WTC11 (cell line): ENCODE measurements at regions not wholly inside any gene's neighbourhood (a gene's known extent, or its start where the extent isn't known, plus 50 kb on each side); places are given as distances from the start of the nearest gene placed in this dataset.

Source experiments
- ATAC-seq: fragments of 200-7000 bp; cut with Tn5 transposase; 2 replicates; pipeline ENCODE4 v1.10.0; 2021; ENCODE audit warnings: mild to moderate bottlenecking, moderate library complexity
- CTCF ChIA-PET: fragments of 300-600 bp; sonication (Branson Sonifier 250); formaldehyde crosslinking; loops from one replicate; lab custom pipeline; 2021; ENCODE audit warnings: antibody characterized with exemption; lab: Charles Lee
- POLR2A ChIA-PET: fragments of 350-600 bp; sonication (Branson Sonifier 250); formaldehyde crosslinking; loops from one replicate; lab custom pipeline; 2021; ENCODE audit warnings: antibody characterized with exemption; lab: Charles Lee
- DNase-seq: peaks from one replicate; pipeline ENCODE4 v3.0.0; 2021; ENCODE audit warnings: low spot score
- H3K27ac Mint-ChIP-seq: 2 replicates; pipeline ENCODE4 v1.8.0; 2021; ENCODE audit warnings: mixed read lengths
- H3K27me3 Mint-ChIP-seq: 2 replicates; pipeline ENCODE4 v1.8.0; 2021; ENCODE audit warnings: low read depth, mild to moderate bottlenecking, moderate library complexity, mixed read lengths
- H3K36me3 Mint-ChIP-seq: 2 replicates; pipeline ENCODE4 v1.8.0; 2021; ENCODE audit warnings: mixed read lengths
- H3K4me1 Mint-ChIP-seq: 2 replicates; pipeline ENCODE4 v1.8.0; 2022; ENCODE audit warnings: mixed read lengths
- H3K4me3 Mint-ChIP-seq: 2 replicates; pipeline ENCODE4 v1.8.0; 2021; ENCODE audit warnings: mild to moderate bottlenecking, moderate library complexity, mixed read lengths
- H3K9me3 Mint-ChIP-seq: 2 replicates; pipeline ENCODE4 v1.8.0; 2021; ENCODE audit warnings: mixed read lengths
- CBFB ChIP-seq: sonication (generic); formaldehyde crosslinking; IDR thresholded peaks from 2 replicates; pipeline ENCODE4 v1.8.1; 2022; ENCODE audit warnings: mild to moderate bottlenecking, low read depth, missing genetic modification reagents
- IRF2 ChIP-seq: sonication (generic); formaldehyde crosslinking; IDR thresholded peaks from 2 replicates; pipeline ENCODE4 v1.8.0; 2022; ENCODE audit warnings: low read depth, missing genetic modification reagents, borderline replicate concordance
- KAT7 ChIP-seq: sonication (generic); formaldehyde crosslinking; IDR thresholded peaks from 2 replicates; pipeline ENCODE4 v1.8.1; 2023; ENCODE audit warnings: missing genetic modification reagents, mild to moderate bottlenecking, borderline replicate concordance
- MYBL2 ChIP-seq: sonication (generic); formaldehyde crosslinking; IDR thresholded peaks from 2 replicates; pipeline ENCODE4 v1.8.1; 2023; ENCODE audit warnings: mild to moderate bottlenecking, moderate library complexity, missing genetic modification reagents
- NFATC4 ChIP-seq: fragments of 250-450 bp; sonication (Bioruptor Pico); IDR thresholded peaks from 2 replicates; pipeline ENCODE4 v1.9.0; 2021; ENCODE audit warnings: mild to moderate bottlenecking
- NR3C1 ChIP-seq: sonication (generic); formaldehyde crosslinking; conservative IDR thresholded peaks from 2 replicates; pipeline ENCODE4 v1.8.1; 2023; ENCODE audit warnings: low read depth, mild to moderate bottlenecking, missing genetic modification reagents
- PRRX2 ChIP-seq: fragments of 250-450 bp; sonication (Bioruptor Pico); IDR thresholded peaks from 2 replicates; pipeline ENCODE4 v1.8.0; 2021; ENCODE audit warnings: mild to moderate bottlenecking
- SP1 ChIP-seq: sonication (generic); formaldehyde crosslinking; conservative IDR thresholded peaks from 2 replicates; pipeline ENCODE4 v1.8.1; 2022; ENCODE audit warnings: missing genetic modification reagents
- TCF7 ChIP-seq: sonication (generic); formaldehyde crosslinking; IDR thresholded peaks from 2 replicates; pipeline ENCODE4 v1.8.0; 2022; ENCODE audit warnings: mild to moderate bottlenecking, low read depth, missing genetic modification reagents, moderate library complexity
- TEAD1 ChIP-seq: sonication (generic); formaldehyde crosslinking; IDR thresholded peaks from 2 replicates; pipeline ENCODE4 v1.8.0; 2022; ENCODE audit warnings: mild to moderate bottlenecking, missing genetic modification reagents
- TEAD4 ChIP-seq: sonication (generic); formaldehyde crosslinking; IDR thresholded peaks from 2 replicates; pipeline ENCODE4 v1.8.0; 2022; ENCODE audit warnings: mild to moderate bottlenecking, missing genetic modification reagents
- ZNF317 ChIP-seq: sonication (generic); formaldehyde crosslinking; IDR thresholded peaks from 2 replicates; pipeline ENCODE4 v1.8.1; 2023; ENCODE audit warnings: low read depth, mild to moderate bottlenecking, moderate library complexity, missing genetic modification reagents, borderline replicate concordance
- ZNF396 ChIP-seq: fragments of 250-450 bp; sonication (Bioruptor Pico); IDR thresholded peaks from 2 replicates; pipeline ENCODE4 v1.8.0; 2021; ENCODE audit warnings: mild to moderate bottlenecking, moderate library complexity, borderline replicate concordance
- TF ChIP-seq, protein P1 (sequence below): sonication (generic); formaldehyde crosslinking; IDR thresholded peaks from 2 replicates; pipeline ENCODE4 v1.8.1; 2022; ENCODE audit warnings: mild to moderate bottlenecking, missing genetic modification reagents, moderate library complexity, borderline replicate concordance
- TF ChIP-seq, protein P2 (sequence below): sonication (generic); formaldehyde crosslinking; IDR thresholded peaks from 2 replicates; pipeline ENCODE4 v1.8.1; 2022; ENCODE audit warnings: missing genetic modification reagents, borderline replicate concordance
- TF ChIP-seq, protein P3 (sequence below): sonication (generic); formaldehyde crosslinking; IDR thresholded peaks from 2 replicates; pipeline ENCODE4 v1.8.0; 2022; ENCODE audit warnings: mild to moderate bottlenecking, missing genetic modification reagents
- TF ChIP-seq, protein P4 (sequence below): fragments of 250-450 bp; sonication (Bioruptor Pico); IDR thresholded peaks from 2 replicates; pipeline ENCODE4 v1.9.0; 2021; ENCODE audit warnings: mild to moderate bottlenecking, borderline replicate concordance
- TF ChIP-seq, protein P5 (sequence below): sonication (generic); formaldehyde crosslinking; IDR thresholded peaks from 2 replicates; pipeline ENCODE4 v1.8.0; 2022; ENCODE audit warnings: mild to moderate bottlenecking, missing genetic modification reagents
- TF ChIP-seq, protein P6 (sequence below): sonication (generic); formaldehyde crosslinking; IDR thresholded peaks from 2 replicates; pipeline ENCODE4 v1.8.0; 2023; ENCODE audit warnings: mild to moderate bottlenecking, missing genetic modification reagents
- TF ChIP-seq, protein P7 (sequence below): sonication (generic); formaldehyde crosslinking; IDR thresholded peaks from 2 replicates; pipeline ENCODE4 v1.8.1; 2023; ENCODE audit warnings: mild to moderate bottlenecking, missing genetic modification reagents, moderate library complexity
- TF ChIP-seq, protein P8 (sequence below): sonication (generic); formaldehyde crosslinking; IDR thresholded peaks from 2 replicates; pipeline ENCODE4 v1.8.0; 2022; ENCODE audit warnings: mild to moderate bottlenecking, missing genetic modification reagents

DNA sequence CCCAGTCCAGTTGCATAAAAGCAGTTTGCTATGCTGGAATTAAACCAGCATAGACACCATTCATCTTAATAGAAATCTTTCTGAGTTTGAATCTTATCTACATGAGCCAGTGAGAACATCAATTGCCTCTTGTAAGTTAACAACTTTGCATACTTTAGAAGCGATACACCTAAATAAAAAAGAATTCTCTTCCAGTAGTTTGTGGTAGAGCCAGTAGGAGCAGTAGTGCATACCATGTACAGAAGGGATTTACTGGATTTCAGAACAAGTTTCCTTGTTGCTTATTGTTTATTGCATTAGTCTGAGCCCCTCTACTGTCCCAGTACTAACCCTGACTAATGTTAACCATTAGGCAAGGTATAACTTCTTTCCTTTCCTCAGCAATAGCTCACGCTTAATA lies 313.1 kb downstream of the TGFB2 start:
- DNase-seq (no peak), ATAC-seq (no peak)
- H3K27ac Mint-ChIP-seq: no peak overlapping the region
- H3K27me3 Mint-ChIP-seq: no peaks in the 10 kb centered on the region
- H3K4me1 Mint-ChIP-seq: peaks cover 7% of the 10 kb centered on the region
- no peaks in the 10 kb centered on the region for H3K9me3 Mint-ChIP-seq
- H3K4me3 Mint-ChIP-seq: no peak overlapping the region
- ChIA-PET POLR2A (no interaction called here), CTCF (no interaction called here)
- no peaks in the 10 kb centered on the region for H3K36me3 Mint-ChIP-seq
- TF ChIP-seq, protein P1, sequence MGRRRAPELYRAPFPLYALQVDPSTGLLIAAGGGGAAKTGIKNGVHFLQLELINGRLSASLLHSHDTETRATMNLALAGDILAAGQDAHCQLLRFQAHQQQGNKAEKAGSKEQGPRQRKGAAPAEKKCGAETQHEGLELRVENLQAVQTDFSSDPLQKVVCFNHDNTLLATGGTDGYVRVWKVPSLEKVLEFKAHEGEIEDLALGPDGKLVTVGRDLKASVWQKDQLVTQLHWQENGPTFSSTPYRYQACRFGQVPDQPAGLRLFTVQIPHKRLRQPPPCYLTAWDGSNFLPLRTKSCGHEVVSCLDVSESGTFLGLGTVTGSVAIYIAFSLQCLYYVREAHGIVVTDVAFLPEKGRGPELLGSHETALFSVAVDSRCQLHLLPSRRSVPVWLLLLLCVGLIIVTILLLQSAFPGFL (CRISPR knock-in tag): no peak
- TF ChIP-seq NFATC4 (no peak), ZNF396 (CRISPR knock-in tag) (no peak), IRF2 (CRISPR knock-in tag) (no peak), TEAD4 (CRISPR knock-in tag) (no peak), NR3C1 (CRISPR knock-in tag) (no peak), CBFB (no peak), TEAD1 (no peak)
- TF ChIP-seq, protein P2, sequence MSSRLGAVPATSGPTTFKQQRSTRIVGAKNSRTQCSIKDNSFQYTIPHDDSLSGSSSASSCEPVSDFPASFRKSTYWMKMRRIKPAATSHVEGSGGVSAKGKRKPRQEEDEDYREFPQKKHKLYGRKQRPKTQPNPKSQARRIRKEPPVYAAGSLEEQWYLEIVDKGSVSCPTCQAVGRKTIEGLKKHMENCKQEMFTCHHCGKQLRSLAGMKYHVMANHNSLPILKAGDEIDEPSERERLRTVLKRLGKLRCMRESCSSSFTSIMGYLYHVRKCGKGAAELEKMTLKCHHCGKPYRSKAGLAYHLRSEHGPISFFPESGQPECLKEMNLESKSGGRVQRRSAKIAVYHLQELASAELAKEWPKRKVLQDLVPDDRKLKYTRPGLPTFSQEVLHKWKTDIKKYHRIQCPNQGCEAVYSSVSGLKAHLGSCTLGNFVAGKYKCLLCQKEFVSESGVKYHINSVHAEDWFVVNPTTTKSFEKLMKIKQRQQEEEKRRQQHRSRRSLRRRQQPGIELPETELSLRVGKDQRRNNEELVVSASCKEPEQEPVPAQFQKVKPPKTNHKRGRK (CRISPR knock-in tag): no peak
- TF ChIP-seq, protein P3, sequence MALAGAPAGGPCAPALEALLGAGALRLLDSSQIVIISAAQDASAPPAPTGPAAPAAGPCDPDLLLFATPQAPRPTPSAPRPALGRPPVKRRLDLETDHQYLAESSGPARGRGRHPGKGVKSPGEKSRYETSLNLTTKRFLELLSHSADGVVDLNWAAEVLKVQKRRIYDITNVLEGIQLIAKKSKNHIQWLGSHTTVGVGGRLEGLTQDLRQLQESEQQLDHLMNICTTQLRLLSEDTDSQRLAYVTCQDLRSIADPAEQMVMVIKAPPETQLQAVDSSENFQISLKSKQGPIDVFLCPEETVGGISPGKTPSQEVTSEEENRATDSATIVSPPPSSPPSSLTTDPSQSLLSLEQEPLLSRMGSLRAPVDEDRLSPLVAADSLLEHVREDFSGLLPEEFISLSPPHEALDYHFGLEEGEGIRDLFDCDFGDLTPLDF (CRISPR knock-in tag): no peak
- TF ChIP-seq, protein P4, sequence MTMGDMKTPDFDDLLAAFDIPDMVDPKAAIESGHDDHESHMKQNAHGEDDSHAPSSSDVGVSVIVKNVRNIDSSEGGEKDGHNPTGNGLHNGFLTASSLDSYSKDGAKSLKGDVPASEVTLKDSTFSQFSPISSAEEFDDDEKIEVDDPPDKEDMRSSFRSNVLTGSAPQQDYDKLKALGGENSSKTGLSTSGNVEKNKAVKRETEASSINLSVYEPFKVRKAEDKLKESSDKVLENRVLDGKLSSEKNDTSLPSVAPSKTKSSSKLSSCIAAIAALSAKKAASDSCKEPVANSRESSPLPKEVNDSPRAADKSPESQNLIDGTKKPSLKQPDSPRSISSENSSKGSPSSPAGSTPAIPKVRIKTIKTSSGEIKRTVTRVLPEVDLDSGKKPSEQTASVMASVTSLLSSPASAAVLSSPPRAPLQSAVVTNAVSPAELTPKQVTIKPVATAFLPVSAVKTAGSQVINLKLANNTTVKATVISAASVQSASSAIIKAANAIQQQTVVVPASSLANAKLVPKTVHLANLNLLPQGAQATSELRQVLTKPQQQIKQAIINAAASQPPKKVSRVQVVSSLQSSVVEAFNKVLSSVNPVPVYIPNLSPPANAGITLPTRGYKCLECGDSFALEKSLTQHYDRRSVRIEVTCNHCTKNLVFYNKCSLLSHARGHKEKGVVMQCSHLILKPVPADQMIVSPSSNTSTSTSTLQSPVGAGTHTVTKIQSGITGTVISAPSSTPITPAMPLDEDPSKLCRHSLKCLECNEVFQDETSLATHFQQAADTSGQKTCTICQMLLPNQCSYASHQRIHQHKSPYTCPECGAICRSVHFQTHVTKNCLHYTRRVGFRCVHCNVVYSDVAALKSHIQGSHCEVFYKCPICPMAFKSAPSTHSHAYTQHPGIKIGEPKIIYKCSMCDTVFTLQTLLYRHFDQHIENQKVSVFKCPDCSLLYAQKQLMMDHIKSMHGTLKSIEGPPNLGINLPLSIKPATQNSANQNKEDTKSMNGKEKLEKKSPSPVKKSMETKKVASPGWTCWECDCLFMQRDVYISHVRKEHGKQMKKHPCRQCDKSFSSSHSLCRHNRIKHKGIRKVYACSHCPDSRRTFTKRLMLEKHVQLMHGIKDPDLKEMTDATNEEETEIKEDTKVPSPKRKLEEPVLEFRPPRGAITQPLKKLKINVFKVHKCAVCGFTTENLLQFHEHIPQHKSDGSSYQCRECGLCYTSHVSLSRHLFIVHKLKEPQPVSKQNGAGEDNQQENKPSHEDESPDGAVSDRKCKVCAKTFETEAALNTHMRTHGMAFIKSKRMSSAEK (CRISPR knock-in tag): no peak
- TF ChIP-seq, protein P5, sequence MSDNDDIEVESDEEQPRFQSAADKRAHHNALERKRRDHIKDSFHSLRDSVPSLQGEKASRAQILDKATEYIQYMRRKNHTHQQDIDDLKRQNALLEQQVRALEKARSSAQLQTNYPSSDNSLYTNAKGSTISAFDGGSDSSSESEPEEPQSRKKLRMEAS: no peak

DNA sequence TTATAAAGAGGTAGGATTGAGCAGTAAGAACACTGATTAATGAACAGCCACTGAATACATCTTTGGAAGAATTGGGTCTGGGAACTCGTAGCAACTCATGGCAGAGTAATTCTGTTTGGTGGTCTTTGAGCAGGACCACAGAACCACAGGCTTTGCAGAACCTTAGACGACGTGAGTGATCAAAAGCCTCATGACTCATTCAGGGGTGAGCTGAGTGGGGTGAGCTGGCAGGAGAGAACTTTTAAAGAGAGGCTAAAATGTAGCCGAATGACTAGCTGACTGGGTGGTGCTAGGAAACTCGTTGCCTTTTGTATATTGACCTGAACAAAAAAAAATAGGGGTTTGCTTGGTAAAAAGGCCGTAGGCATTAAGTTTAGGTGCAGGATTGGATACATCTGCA lies 313.8 kb downstream of the TGFB2 start:
- Mint-ChIP-seq H3K4me1 (peaks cover 7% of the 10 kb centered on the region), H3K27ac (no peak overlapping the region)
- CTCF ChIA-PET: no interaction called here
- TF ChIP-seq ZNF396 (CRISPR knock-in tag): no peak
- no peak for TF ChIP-seq TCF7 (CRISPR knock-in tag)
- TF ChIP-seq SP1 (CRISPR knock-in tag): no peak
- no peak for TF ChIP-seq ZNF317 (CRISPR knock-in tag)
- TF ChIP-seq, protein P5: no peak
- TF ChIP-seq PRRX2 (CRISPR knock-in tag): no peak
- TF ChIP-seq, protein P6, sequence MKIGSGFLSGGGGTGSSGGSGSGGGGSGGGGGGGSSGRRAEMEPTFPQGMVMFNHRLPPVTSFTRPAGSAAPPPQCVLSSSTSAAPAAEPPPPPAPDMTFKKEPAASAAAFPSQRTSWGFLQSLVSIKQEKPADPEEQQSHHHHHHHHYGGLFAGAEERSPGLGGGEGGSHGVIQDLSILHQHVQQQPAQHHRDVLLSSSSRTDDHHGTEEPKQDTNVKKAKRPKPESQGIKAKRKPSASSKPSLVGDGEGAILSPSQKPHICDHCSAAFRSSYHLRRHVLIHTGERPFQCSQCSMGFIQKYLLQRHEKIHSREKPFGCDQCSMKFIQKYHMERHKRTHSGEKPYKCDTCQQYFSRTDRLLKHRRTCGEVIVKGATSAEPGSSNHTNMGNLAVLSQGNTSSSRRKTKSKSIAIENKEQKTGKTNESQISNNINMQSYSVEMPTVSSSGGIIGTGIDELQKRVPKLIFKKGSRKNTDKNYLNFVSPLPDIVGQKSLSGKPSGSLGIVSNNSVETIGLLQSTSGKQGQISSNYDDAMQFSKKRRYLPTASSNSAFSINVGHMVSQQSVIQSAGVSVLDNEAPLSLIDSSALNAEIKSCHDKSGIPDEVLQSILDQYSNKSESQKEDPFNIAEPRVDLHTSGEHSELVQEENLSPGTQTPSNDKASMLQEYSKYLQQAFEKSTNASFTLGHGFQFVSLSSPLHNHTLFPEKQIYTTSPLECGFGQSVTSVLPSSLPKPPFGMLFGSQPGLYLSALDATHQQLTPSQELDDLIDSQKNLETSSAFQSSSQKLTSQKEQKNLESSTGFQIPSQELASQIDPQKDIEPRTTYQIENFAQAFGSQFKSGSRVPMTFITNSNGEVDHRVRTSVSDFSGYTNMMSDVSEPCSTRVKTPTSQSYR (CRISPR knock-in tag): no peak
- TF ChIP-seq KAT7: no peak
- TF ChIP-seq, protein P7, sequence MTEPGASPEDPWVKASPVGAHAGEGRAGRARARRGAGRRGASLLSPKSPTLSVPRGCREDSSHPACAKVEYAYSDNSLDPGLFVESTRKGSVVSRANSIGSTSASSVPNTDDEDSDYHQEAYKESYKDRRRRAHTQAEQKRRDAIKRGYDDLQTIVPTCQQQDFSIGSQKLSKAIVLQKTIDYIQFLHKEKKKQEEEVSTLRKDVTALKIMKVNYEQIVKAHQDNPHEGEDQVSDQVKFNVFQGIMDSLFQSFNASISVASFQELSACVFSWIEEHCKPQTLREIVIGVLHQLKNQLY (CRISPR knock-in tag): no peak
- TF ChIP-seq MYBL2 (CRISPR knock-in tag): no peak
- TF ChIP-seq, protein P8, sequence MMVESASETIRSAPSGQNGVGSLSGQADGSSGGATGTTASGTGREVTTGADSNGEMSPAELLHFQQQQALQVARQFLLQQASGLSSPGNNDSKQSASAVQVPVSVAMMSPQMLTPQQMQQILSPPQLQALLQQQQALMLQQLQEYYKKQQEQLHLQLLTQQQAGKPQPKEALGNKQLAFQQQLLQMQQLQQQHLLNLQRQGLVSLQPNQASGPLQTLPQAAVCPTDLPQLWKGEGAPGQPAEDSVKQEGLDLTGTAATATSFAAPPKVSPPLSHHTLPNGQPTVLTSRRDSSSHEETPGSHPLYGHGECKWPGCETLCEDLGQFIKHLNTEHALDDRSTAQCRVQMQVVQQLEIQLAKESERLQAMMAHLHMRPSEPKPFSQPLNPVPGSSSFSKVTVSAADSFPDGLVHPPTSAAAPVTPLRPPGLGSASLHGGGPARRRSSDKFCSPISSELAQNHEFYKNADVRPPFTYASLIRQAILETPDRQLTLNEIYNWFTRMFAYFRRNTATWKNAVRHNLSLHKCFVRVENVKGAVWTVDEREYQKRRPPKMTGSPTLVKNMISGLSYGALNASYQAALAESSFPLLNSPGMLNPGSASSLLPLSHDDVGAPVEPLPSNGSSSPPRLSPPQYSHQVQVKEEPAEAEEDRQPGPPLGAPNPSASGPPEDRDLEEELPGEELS (CRISPR knock-in tag): no peak

More for the DNA sequence above, 313.8 kb downstream of the TGFB2 start:
- POLR2A ChIA-PET: no interaction called here
- no peak for DNase-seq
- no peak for ATAC-seq
- Mint-ChIP-seq H3K36me3 (no peaks in the 10 kb centered on the region), H3K9me3 (no peaks in the 10 kb centered on the region), H3K4me3 (no peak overlapping the region), H3K27me3 (no peaks in the 10 kb centered on the region)
